ENCODE measurements at regions not wholly inside any gene's neighbourhood (a gene's known extent, or its start where the extent isn't known, plus 50 kb on each side); places are given as distances from the start of the nearest gene placed in this dataset.

GRCh38 chr6:134830194-134830593, 119.7 kb downstream of the ALDH8A1 start:
- Mint-ChIP-seq H3K4me1 (no peaks in the 10 kb centered on the region), H3K4me3 (no peak overlapping the region), H3K27me3 (no peaks in the 10 kb centered on the region), H3K27ac (no peak overlapping the region), H3K9me3 (no peaks in the 10 kb centered on the region), H3K36me3 (no peaks in the 10 kb centered on the region)

- Mint-ChIP-seq H3K4me1 (no peaks in the 10 kb centered on the region), H3K36me3 (no peaks in the 10 kb centered on the region), H3K27ac (no peak overlapping the region), H3K27me3 (no peaks in the 10 kb centered on the region), H3K9me3 (no peaks in the 10 kb centered on the region), H3K4me3 (no peak overlapping the region)
These were observed 121.3 kb downstream of the ALDH8A1 start for GRCh38 chr6:134828641-134829040.

DNA sequence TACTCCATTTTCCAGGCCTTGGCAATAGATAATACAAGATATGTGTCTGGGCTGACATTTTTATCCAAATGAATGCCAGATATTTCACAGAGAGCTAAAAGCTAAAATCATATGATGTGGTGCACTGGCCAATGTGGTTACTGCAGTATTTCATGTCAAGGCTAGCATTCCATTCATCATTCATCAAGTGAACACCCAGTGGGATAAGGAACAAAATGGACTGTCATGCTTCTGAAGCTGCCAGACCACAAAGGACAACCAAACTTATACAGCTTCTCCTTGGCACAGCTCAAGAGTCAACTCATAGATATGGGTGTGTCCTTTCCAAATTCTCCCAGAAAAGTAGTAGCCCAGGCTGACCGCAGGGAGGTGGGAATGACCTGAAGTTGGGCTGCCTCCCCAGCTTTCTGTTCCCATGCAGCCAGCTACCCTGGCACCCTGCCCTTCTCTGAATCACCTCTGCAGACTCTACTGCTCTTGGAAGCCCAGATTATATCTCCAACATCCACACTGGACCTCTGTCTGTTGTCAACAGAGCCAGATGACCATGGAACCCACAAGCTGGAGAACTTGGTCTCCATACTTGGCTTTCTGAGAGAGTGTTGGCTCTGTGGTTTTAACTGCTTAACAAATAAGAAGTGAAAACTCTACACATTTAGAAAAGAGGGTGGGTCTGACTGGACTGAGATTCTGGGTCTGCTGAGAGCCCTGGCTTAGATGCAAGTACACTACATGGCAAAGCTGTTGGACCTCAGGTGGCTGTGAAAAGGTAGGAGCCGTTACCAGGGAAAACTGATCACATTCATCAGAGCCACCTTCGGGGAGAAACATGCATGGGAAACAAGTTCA, 122.8 kb downstream of the ALDH8A1 start:
- H3K27ac Mint-ChIP-seq = no peak overlapping the region
- H3K4me3 Mint-ChIP-seq = no peak overlapping the region
- no peaks in the 10 kb centered on the region for H3K4me1 Mint-ChIP-seq
- no peaks in the 10 kb centered on the region for H3K36me3 Mint-ChIP-seq
- no peaks in the 10 kb centered on the region for H3K9me3 Mint-ChIP-seq
- no peaks in the 10 kb centered on the region for H3K27me3 Mint-ChIP-seq

DNA sequence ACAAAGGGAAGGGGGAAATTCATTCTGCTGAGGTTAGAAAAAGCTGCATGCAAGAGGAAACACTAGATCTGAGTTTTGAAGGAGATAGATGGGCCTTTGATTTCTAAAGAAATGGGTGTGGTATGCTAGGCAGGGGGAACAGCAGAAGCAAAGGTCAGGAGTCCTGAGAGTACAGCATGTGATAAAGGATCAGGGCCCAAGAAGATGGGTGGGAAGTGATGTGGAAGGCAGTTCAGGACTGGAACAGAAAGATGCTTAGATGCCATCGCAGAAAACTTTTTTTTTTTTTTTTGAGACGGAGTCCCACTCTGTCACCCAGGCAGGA, 126.2 kb downstream of the ALDH8A1 start:
- Mint-ChIP-seq H3K4me1 (no peaks in the 10 kb centered on the region), H3K9me3 (no peaks in the 10 kb centered on the region), H3K36me3 (no peaks in the 10 kb centered on the region), H3K27ac (no peak overlapping the region), H3K27me3 (no peaks in the 10 kb centered on the region), H3K4me3 (no peak overlapping the region)

DNA sequence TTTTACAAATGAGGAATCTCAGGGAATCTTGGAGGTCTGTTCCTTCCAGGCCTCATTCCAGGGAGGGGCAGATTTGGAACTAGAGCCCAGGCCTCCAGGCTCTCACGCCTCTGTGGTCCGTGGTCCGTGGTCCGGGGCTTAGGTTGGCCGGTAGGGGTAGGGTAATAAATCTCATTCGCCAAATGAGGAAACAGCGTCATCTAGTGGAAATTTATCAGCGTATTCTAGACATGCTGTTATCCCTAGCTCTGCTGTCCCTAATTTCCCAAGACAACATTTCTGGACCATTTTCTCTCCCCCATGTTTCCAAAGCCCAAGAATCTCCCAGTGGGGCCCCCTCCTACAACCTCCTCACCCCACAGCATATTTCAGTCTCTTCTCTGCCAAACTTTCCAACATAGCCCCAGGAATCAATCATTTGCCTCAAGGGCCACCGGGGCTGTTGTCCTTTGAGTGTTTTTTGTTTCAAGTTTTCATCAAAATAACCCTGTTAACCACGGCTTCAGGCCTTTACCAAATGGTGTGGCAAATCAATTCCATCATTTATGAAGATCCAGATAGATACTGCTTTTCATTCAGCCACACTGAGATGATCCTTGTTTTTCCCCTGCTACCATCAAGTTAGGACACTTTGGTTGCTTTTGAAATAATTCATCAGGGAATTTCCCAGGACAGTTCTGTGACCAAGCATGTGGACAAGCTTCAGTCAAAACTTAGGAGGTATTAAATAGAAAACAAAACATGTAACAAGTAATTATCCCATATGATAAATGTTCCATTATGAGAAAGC, 126.8 kb downstream of the ALDH8A1 start:
- Mint-ChIP-seq H3K4me3 (no peak overlapping the region), H3K4me1 (no peaks in the 10 kb centered on the region), H3K9me3 (no peaks in the 10 kb centered on the region), H3K27ac (no peak overlapping the region), H3K36me3 (no peaks in the 10 kb centered on the region), H3K27me3 (no peaks in the 10 kb centered on the region)

DNA sequence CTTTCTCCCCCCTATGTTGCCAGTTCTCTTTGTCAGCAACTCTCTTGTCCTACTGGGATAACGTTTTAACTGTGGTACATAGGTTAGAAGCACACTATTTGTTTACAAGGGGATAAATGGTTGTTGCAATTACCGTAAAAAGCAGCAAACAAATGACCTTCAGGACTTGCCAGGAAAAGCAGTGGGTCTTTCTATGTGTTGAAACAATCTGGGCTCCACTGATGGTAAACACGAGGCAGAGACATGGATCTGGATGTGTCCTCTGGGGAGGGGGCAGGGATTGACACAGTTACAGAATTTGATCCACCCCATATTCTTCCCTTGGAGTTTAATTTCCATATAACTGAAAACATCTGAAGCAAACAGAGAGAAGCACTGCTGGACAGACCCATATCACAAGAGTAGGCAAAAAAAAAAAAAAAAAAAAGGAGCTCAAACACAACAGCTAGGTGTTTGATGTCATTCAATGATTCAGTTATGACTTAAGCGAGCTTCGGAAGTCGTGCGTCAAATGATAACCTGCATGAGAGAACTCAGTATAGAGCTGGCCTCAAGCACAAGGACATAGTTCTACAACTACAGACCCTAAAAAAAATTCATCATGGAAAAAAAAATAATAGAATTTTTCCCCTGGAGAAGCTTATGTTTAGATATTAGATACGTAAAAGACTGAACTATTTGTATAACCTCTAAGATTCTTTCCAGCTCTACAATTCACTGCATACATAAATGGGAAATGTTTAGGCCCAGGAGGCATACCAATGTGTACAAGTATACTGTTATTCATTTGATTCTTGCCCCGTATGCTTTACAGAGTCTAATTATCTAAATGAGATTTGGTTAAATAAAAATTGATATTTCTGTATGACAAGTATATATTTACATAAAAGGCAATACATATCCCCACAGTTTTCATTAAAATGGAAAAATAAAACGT, 127.7 kb downstream of the ALDH8A1 start:
- Mint-ChIP-seq H3K36me3 (no peaks in the 10 kb centered on the region), H3K4me3 (no peak overlapping the region), H3K27me3 (no peaks in the 10 kb centered on the region), H3K9me3 (no peaks in the 10 kb centered on the region), H3K27ac (no peak overlapping the region), H3K4me1 (no peaks in the 10 kb centered on the region)

GRCh38 chr6:134821397-134821796, 128.5 kb downstream of the ALDH8A1 start:
- no peaks in the 10 kb centered on the region for H3K36me3 Mint-ChIP-seq
- no peaks in the 10 kb centered on the region for H3K27me3 Mint-ChIP-seq
- H3K4me1 Mint-ChIP-seq = no peaks in the 10 kb centered on the region
- no peaks in the 10 kb centered on the region for H3K9me3 Mint-ChIP-seq
- no peak overlapping the region for H3K27ac Mint-ChIP-seq
- no peak overlapping the region for H3K4me3 Mint-ChIP-seq

- H3K27ac Mint-ChIP-seq = no peak overlapping the region
- H3K27me3 Mint-ChIP-seq = no peaks in the 10 kb centered on the region
- H3K4me1 Mint-ChIP-seq = no peaks in the 10 kb centered on the region
- H3K4me3 Mint-ChIP-seq = no peak overlapping the region
- no peaks in the 10 kb centered on the region for H3K9me3 Mint-ChIP-seq
- H3K36me3 Mint-ChIP-seq = no peaks in the 10 kb centered on the region
These were observed 129.8 kb downstream of the ALDH8A1 start for GRCh38 chr6:134819863-134820800.

DNA sequence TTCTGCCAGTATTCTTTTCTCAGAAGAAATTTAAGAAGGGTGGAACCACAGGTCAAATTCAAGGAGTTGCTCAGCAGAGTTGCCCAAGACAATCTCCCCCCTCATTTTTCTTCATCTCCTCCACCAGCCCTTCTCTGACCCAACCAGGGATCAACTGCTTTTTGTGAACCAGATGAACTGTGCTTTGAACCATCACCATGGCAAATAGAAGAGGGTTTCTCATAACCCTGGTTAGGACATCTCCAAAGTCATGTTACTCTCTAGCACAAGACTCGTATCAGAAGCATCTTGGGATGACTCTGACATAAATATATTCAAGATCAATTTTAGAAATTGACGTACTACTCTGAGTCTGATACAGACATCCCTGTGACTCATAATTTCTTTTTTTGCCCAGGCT, 130.7 kb downstream of the ALDH8A1 start:
- H3K4me1 Mint-ChIP-seq = no peaks in the 10 kb centered on the region
- no peaks in the 10 kb centered on the region for H3K9me3 Mint-ChIP-seq
- H3K27me3 Mint-ChIP-seq = no peaks in the 10 kb centered on the region
- no peaks in the 10 kb centered on the region for H3K36me3 Mint-ChIP-seq
- no peak overlapping the region for H3K4me3 Mint-ChIP-seq
- no peak overlapping the region for H3K27ac Mint-ChIP-seq

DNA sequence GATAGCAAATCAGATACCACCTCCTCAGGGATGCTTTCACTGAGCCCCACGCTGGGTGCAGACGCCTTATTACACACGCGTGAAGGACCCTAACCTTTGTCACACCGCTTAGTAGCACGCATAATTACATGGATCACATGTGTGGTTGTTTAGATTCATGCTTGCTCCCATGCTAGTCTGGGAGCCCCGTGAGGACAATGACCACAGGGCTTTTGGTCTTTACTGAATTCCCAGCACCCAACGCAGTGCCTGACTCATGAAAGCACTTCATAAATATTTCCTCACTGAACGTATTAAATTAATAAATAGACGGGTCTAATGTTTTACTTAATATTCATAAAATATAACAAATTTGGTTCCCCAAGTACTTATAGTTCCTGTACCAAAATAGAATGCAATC, 132.5 kb downstream of the ALDH8A1 start:
- Mint-ChIP-seq H3K4me1 (no peaks in the 10 kb centered on the region), H3K4me3 (no peak overlapping the region), H3K27me3 (no peaks in the 10 kb centered on the region), H3K9me3 (no peaks in the 10 kb centered on the region), H3K36me3 (no peaks in the 10 kb centered on the region), H3K27ac (no peak overlapping the region)

DNA sequence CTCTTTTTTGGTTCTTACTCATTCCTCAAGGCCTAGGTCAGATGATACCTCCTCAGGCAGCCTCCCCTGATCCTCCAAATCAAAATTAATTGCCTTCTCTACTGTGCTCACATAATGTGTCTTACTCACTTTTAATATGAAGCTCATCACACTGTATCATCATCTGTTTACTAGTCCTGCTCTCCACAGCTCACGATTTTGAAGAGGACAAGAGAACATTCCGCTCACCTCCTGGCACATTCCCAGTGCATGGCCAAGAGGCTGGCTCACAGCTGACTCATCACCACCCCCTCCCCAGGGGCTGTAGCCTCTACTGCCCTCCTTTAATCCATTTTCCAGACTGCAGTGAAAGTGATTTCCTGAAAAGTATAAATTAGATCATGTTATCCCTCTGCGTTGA, 133.1 kb downstream of the ALDH8A1 start:
- H3K36me3 Mint-ChIP-seq = no peaks in the 10 kb centered on the region
- H3K4me1 Mint-ChIP-seq = no peaks in the 10 kb centered on the region
- no peaks in the 10 kb centered on the region for H3K27me3 Mint-ChIP-seq
- no peaks in the 10 kb centered on the region for H3K9me3 Mint-ChIP-seq
- no peak overlapping the region for H3K27ac Mint-ChIP-seq
- no peak overlapping the region for H3K4me3 Mint-ChIP-seq

- no peaks in the 10 kb centered on the region for H3K36me3 Mint-ChIP-seq
- H3K9me3 Mint-ChIP-seq = no peaks in the 10 kb centered on the region
- no peaks in the 10 kb centered on the region for H3K4me1 Mint-ChIP-seq
- no peak overlapping the region for H3K27ac Mint-ChIP-seq
- no peaks in the 10 kb centered on the region for H3K27me3 Mint-ChIP-seq
- H3K4me3 Mint-ChIP-seq = no peak overlapping the region
These were observed 133.6 kb downstream of the ALDH8A1 start for GRCh38 chr6:134816300-134816699.

DNA sequence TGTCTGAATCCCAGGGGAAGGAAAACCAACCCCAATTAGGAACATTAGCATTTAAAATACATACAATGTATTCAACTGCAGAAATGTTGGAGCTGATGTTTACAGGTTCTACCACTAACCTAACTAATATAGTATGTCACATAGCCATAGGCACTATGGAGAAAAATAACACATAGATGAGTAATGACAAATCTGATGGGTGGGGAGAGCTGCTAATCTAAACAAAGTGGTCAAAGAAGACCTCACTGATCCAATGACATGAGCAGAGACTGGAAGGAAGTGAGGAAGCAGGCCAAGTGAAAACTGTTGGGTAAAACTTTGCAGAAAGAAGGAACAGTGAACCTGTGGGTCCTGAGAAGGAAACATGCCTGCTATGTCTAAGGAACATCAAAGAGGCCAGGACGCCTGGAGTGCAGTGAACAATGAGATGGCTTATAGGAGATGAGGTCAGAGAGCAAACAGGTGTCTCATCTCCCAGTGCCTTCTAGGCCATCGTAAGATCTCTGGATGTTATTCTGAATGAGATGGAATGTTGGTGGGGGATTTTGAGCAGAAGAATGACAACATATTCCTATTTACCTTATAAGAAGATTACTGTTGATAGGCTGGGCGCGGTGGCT, 135.7 kb downstream of the ALDH8A1 start:
- no peaks in the 10 kb centered on the region for H3K4me1 Mint-ChIP-seq
- H3K4me3 Mint-ChIP-seq = no peak overlapping the region

GRCh38 chr6:134813146-134813545, 136.8 kb downstream of the ALDH8A1 start:
- Mint-ChIP-seq H3K27me3 (no peaks in the 10 kb centered on the region), H3K9me3 (no peaks in the 10 kb centered on the region), H3K4me3 (no peak overlapping the region), H3K4me1 (no peaks in the 10 kb centered on the region), H3K27ac (no peak overlapping the region), H3K36me3 (no peaks in the 10 kb centered on the region)

More for the DNA sequence above, 135.7 kb downstream of the ALDH8A1 start:
- Mint-ChIP-seq H3K27ac (no peak overlapping the region), H3K36me3 (no peaks in the 10 kb centered on the region), H3K9me3 (no peaks in the 10 kb centered on the region), H3K27me3 (no peaks in the 10 kb centered on the region)
